ENCODE measurements at regions not wholly inside any gene's neighbourhood (a gene's known extent, or its start where the extent isn't known, plus 50 kb on each side); places are given as distances from the start of the nearest gene placed in this dataset.

GRCh38 chr7:24441314-24442027 is 131.8 kb upstream of the PALS2 start:
- TF ChIP-seq CTCF (IDR thresholded peaks at IDR 0.05; ENCODE audit: poor library complexity): no peak
- no peak for TF ChIP-seq EZH2 (IDR thresholded peaks at IDR 0.05; ENCODE audit: borderline replicate concordance)
- TF ChIP-seq EZH2phosphoT487 (IDR thresholded peaks at IDR 0.05; ENCODE audit: low read depth, severe bottlenecking, unreplicated experiment): no peak

Data from hepatocyte (in vitro differentiated cells).